NCI-H2227 treated with DMSO at 0.1 percent for 48 hours (cell line): ENCODE measurements at regions not wholly inside any gene's neighbourhood (a gene's known extent, or its start where the extent isn't known, plus 50 kb on each side); places are given as distances from the start of the nearest gene placed in this dataset.
"Not testable (repeated sequence)": the region's sequence is repeated elsewhere in the genome, so short reads cannot be mapped to it uniquely, and the experiment has no call there.

ENCODE experiments used
- DNase-seq: peaks from one replicate; lab custom pipeline; 2025; lab: John Stamatoyannopoulos, UW

DNA sequence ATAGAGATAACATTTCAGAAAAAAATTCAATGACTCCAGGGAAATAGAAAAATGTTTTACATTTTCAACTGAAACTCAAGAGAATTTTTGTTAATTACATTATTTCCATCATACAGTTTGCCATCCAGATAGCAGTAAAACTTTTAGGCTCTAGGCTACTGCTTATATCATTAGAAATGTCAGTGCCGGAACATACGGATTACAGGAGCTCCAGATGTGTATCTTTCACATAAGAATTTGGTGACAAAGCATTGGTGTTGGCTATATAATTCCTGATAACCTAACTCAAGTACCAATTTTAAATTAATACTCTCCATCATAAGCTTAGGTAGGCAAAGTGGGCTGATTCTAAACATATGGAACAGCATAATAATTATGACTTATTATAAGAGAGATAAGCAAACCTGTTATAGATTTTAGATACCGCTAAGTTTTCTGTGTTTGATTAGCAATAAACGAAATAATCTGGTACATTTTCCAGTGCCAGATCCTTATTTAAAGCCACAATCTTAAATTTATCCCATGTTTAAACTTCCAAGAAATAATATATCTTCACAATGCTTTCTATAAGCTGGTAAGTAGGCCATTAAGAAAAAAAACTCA lies 637.9 kb downstream of the NXPH1 start:
- no peak for DNase-seq

DNA sequence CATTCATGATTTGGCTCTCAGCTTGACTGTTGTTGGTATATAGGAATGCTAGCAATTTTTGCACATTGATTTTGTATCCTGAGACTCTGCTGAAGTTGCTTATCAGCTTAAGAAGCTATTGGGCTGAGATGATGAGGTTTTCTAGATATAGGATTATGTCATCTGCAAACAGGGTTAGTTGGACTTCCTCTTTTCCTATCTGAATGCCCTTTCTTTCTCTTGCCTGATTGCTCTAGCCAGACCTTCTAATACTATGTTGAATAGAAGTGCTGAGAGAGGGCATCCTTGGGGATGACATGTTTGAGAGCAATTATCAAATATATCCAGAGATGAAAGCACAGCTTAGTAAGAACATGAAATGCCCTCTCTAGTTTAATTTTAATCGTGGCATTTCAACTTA lies 642.4 kb downstream of the NXPH1 start:
- DNase-seq = not testable (repeated sequence)

DNA sequence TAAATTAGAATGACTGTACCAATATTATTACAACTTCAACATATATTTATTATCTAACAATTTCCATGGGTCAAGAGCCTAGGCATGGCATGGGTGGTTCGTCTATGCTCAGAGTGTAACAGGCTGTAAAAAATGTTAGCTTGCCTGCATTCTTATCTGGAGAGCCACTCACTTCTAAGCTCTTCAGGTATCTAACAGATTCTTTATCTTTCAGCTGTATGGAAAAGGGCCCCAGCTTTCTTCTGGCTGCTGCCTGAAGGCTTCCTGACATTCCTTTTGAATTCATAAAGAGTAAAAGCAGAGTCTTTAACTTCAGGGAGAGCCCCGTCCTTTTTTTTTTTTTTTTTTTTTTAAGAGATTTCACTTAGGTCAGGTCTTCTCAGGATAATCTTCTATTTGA lies 648.8 kb downstream of the NXPH1 start:
- DNase-seq = no peak

DNA sequence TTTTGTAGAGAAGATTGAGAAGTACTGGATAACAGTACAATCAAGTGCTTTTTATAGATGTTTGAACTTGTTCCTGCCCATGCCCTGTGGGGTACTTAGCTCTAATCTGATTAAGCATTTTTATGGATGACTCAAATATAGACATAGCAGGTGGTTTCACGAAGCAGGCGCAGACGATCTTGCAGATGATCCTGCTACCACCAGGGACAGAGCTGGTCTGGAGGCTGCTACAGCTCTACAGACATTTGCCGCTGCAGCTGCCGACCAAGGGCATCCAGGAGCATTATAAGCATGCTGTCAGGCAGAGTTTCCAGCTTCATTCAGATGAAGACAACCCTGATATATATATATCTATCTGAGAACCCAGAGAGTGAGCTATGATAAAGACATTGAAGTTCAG lies 650.4 kb downstream of the NXPH1 start:
- no peak for DNase-seq

DNA sequence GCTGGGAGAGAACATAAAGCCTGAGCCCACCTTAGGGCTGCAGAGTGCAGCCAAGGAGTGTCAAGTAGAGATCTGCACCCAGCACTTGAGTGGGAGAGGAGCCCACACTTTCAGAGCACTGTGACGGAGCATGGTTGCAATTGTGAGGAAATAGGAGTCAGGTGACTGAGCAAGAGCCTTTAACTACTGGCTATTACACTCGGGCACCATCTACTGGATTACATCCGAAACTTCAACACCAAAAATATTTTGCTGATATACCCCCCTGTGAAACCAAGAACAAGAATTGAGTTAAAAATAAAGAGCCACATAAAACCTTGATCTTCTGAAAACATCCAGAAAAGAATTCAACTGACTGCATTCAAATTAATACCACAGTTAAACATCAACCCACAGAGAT lies 657.9 kb downstream of the NXPH1 start:
- DNase-seq = no peak

DNA sequence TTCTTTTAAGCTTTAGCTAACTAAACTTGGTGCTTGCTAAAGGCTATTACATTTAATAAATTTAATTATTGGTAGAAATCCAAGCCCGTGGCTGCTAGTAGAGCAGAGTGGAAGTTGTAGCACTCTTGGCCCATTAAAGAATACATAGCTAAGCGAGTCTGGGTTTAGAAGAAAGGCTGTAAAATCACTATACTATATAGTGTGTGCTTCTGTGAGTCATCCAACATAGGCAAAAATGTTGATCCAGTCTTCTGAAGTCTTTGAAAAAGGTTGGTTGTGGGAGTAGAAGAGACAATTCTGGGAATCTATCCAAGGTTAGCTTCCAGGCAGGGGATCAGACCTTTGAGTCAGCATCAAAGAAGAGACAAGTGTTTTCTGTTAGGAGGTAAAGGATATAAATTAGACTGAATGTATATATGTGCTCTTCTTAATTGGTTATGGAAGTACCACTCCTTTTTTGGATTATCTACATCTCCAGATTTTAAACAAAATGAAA lies 664.2 kb downstream of the NXPH1 start:
- DNase-seq = no peak

DNA sequence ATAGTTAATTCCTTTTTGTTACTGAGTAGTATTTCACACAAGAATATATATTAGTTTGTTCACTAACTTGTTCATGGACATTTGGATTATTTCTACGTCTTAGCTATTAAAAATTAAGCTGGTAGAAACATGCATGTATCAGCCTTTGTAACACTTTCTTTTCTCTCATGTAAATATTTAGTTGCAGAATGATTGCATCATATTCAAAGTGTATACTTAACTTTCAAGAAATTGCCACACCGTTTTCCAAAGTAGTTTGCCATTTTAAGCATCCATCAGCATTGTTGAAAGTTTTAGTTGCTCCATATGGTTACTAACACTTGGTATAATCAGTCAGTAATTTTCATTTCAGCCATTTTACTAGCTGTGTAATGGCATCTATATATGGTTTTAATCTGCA lies 666.9 kb downstream of the NXPH1 start:
- no peak for DNase-seq

DNA sequence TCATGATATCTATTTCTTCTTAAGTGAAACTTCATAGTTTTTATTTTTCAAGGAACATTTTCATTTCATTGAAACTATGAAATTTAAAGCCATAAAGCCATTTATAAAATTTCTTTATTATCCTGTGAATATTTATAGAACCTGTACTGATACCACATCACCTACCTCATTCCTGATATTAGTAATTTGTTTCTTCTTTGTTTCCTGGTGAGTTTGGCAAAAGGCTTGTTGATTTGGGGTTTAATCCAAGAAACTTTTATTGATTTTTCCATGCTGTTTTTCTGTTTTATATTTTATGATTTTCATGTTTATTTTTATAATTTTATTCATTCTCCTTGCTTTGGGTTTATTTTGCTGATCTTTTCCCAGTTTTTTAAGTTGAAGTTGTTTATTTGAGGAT lies 669.4 kb downstream of the NXPH1 start:
- DNase-seq = no peak

DNA sequence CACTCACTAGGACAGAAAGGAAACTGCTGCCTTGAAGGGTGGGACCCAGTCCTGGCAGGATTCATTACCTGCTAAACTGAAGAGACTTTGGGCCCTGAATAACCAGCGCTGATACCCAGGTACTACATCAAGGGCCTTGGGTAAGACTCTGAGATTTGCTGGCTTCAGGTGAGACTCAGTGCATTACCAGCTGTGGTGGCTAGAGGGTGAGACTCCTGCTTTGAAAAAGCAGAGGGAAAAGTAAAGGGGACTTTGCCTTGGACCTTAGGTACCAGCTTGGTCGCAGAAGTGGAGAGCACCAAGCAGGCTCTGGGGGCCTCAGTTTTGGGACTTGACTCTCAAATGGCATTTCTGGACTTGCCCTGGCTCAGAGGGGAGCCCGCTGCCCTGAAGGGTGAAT lies 673.3 kb downstream of the NXPH1 start:
- DNase-seq = no peak

DNA sequence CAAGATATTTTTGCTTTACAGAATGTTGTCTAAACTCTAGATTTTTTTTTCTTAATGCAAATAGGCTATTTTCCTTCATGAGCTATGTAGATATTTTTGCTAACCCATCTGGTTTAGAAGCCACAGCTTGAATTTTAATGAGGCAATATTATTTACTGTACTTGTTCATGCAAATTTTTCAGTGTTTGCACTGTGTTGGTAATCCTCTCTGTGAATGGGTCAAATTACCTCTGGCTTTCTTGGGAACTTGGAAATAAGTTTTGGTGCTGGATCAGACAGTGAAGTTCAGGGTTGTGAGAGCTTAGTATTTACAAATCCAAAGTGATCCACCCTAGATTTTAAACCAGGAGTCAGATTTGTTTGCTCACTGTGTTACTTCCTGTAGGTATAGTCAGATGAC lies 686.9 kb downstream of the NXPH1 start:
- DNase-seq = no peak

DNA sequence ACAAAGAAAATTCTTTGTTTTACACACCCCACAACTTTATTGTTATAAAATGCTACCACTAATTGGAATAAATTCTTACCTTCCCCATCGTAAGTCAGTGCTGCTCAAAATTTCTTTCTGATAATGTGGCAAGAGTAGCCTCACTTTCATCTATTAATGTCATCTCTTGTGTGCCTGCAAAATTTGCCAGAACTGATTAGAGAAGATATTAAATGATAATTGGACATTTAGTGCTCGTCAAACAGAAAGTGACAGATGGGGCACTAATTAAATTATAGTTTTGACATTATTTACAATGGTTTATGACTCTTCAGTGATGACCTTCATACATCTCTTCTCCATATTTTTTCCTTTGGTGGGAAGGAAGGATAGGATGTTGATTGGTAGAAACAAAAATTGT lies 690.9 kb downstream of the NXPH1 start:
- DNase-seq = no peak

DNA sequence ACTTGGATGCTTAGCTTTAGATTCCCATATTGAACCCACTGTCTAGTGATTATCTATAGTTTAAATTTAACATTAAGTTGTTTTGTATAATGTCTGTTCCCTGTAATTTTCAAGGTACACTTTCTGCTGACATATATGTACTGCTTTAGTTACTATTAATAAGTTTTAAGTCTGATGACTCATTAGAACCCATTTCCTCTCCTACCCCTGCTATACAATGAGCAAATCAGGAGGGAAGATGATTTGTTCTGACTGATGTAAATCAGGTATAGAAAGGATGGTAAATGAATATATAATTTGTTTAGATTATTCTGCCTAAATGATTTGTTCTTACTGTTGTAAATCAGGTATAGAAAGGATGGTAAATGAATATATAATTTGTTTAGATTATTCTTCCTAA lies 691.8 kb downstream of the NXPH1 start:
- no peak for DNase-seq

DNA sequence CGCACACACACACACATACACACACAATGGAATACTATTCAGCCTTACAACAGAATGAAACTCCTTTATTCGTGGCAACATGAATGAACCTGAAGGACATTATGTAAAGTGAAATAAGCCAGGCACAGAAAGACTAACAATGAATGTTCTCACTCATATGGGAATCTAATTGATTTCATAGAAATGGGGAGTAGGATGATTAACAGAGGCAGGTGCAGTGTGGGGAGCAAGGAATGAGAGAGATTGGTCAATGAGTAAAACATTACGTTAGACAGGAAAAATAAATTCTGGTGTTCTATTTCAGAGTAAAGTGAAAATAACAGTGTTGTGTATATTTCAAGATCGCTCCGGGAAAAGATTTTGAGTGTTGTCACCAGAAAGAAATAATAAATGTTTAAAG lies 694.5 kb downstream of the NXPH1 start:
- no peak for DNase-seq

DNA sequence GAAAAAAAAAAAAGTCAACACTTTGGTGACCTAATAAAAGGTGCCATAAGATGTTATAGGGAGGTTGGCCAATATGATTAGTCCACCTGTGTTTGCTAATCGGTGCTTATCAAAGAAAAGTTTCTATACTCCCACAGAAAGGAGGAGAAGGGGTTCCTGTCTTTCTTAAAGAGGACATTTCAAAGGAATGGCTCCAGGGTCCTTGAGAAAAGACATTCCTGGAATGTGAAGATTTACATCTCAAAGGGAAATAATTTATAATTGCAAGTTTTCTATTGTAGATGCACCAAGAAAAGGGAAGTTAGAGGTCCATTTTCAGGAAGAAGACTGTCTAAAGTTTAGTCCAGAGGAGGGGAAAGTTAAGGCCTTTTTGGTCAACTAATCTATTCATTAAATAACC lies 715.3 kb downstream of the NXPH1 start:
- no peak for DNase-seq

DNA sequence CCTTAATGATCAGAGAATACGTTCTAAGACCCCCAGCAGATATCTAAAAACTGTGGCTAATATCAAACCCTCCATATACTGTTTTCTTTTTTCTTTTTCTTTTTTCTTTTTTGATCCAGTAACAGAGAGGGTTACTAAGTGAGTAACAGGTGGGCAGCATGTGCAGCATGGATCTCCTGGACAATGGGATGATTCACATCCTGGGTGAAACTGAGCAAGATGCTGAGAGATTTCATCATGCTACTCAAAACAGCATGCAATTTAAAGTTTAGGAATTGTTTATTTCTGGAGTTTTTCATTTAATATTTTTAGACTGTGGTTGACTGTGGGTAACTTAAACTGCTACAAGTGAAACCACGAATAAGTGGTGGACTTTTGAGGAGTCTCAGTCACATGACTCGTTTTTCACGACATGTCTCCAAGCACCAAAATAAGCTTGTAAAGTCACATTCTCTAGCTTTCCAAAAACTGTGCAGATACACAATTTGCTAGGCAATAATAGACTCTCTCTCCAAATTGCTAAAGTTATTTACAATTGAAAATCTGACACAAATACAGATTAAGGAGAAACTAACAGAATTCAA lies 716.2 kb downstream of the NXPH1 start:
- DNase-seq = no peak

DNA sequence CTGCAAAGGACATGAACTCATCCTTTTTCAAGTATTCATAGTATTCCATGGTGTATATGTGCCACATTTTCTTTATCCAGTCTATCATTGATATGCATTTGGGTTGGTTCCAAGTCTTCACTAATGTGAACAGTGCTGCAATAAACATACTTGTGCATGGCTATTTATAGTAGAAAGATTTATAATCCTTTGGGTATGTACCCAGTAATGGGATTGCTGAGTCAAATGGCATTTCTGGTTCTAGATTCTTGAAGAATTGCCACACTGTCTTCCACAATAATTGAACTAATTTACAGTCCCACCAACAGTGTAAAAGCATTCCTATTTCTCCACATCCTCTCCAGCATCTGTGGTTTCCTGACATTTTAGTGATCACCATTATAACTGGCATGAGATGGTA lies 730.3 kb downstream of the NXPH1 start:
- DNase-seq = not testable (repeated sequence)

DNA sequence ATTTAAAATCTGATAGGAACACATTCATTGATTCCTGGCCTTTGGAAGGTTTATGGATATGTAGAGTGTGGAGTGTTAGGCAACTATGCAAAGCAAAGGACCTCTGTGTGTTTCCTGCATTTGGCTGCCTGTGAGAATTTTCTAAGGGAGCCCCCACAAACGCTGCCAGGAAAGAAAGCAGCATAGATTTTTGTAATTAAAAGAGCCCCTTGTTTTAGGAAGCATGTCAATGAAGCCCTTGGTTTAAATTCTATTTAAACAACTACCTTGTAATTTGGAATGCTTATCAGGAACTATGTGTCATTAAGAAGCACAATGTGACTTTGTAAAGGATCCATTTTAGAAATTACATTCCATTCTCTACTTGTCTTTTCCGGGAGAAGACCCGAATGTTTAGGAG lies 742.5 kb downstream of the NXPH1 start:
- DNase-seq = no peak

DNA sequence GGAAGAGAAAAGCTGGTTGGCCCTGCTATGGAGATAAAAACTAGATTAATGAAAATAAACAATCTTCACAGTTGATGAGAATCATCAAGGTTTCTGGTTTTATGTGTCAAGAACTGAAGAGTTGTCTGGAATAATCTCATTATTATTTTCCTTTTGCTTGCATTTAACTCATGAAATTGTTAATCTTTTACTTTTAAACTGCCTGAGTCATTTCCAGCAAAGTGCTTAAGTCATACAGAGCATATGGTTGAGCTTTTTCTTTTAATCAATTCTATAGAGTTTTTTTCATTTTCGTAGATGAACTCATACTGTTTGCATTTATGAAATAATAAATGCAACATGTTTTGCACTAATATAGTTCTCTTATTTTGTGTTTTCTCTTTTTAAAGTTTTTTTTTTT lies 747.9 kb downstream of the NXPH1 start:
- no peak for DNase-seq

DNA sequence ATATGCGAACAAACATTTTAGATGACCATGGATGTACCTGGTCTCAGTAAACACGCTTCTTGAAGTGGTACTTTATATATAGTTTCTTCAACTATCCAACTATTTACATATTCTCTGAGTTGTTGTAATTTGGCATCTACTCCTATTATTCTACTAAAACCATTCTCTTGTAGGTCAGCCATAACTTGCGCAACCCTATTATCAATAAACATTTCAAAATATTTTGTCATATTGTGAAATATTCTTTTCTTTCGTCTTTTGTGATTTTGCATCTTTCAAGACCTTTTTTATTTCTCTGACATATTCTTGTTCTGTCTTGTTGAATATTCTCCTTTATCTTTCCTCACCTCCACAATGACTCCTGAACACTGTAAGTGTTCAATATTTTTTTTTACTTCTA lies 753.3 kb downstream of the NXPH1 start:
- no peak for DNase-seq

DNA sequence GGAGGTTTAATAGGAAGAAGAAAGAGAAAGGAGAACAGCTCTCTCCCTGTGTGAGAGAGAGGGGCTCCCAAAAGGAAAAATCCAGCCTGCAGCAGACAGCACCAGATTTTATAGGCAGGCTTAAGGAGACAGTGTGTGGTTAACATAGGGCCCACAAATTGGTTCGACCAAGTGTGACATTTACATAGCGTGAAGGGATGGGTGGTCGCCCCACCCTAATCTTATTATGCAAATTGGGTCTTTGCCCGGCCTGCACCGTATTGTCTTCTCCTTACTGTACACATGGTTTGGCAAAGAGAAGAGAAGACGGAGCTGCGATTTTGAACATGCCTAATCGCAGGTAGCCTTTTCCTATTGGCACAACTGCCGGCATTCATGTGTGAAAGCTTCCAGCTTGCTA lies 756.3 kb downstream of the NXPH1 start:
- no peak for DNase-seq

DNA sequence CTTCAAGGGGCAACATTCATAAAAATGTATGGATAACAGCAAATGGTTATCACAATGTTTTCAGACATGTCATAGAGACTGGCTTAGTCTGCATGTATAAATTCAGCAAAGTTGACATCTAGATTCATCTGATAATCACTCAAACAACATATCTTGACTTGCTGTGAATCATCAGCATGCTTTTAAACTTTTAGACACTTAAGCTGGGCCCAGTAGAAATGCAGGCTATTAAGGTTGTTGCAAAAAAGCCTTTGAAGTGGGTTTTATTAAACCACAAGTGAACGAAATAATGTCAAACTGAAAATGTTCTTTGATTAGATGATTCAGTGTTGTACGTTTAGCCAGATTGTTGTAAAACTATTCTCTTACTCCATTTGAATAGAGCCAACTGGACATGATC lies 759.6 kb downstream of the NXPH1 start:
- DNase-seq = no peak

DNA sequence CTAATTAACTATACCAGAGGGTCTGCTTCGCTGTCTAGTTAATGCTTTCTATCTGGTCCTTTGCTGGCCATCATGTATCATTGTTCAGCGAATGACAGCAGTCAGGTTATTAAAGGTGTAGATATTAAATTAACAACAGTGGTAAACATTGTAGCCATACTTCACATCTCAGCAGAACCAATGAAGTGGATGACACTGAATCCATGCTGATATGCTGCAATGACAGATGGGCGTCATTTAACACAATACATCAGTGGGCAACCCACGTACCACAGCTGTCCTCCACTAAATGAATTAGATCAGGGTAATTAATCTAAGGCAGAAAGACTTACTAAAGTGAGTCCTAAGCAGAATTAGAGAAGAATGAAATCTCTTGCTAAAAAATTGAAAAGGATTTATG lies 767.2 kb downstream of the NXPH1 start:
- no peak for DNase-seq

DNA sequence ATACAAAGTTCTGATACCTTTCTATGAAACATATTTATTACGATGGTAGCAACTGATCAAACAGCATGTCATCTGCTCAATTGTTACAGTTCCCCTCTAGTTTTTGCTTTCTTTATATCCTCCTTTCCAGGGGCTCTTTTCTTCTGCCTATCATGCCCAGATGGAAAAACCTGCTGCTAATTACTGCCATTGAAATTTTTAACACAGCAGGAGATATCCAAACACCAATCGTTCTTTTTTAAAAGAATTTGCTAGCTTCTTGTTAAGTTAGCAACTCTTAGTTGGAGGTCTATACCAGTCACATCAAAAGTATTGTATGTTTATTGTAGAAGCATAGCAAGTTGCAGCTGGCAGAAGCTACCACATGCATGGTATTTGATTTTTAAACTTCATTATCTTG lies 768.5 kb downstream of the NXPH1 start:
- DNase-seq = no peak

DNA sequence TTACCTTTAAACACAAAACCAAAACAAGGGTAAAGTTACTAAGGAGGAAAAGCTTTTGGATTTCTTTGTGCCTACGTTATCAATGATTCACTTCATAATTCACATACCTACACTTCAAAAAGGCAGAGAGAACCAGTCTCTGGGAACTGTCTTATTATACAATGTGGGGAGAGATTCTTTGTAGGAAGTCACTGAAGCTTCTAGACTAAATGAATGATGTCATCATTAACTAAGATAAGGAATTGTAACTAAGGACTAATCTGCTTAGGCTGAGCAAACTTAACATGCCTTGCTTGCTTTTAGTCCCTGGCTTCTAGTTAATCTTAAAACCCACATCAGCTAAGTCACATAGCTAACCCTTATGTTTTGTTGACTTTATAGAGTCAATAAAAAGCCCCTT lies 771.2 kb downstream of the NXPH1 start:
- no peak for DNase-seq
